Activated T-helper 1 cell treated with Interleukin-2 at 50 U/mL for 16 hours (primary cell): ENCODE measurements at regions not wholly inside any gene's neighbourhood (a gene's known extent, or its start where the extent isn't known, plus 50 kb on each side); places are given as distances from the start of the nearest gene placed in this dataset.

Source experiments
- DNase-seq: peaks from one replicate; pipeline ENCODE4 v3.0.0-alpha.2; 2020; ENCODE audit warnings: low read depth

DNA sequence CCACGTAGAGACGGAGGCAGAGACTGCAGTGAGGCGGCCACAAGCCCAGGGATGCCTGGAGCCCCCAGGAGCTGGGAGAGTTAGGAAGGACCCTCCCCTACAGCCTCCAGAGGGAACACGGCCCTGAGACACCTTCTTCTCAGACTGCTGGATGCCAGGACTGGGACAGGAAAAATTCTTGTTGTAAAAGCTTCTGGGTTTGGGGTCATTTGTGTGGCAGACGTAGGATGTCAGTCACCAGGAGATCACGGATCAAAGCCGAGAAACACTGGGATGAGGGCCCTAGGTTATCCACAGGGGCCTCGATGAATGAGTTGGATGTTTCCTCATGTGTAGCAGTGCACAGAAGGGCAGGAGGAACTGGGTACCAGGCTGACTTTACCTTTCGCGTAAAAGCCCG lies 163.7 kb downstream of the SHOX start:
- DNase-seq = no peak

- no peak for DNase-seq
Measured at GRCh38 chrX:793216-793770, 162.7 kb downstream of the SHOX start.

DNA sequence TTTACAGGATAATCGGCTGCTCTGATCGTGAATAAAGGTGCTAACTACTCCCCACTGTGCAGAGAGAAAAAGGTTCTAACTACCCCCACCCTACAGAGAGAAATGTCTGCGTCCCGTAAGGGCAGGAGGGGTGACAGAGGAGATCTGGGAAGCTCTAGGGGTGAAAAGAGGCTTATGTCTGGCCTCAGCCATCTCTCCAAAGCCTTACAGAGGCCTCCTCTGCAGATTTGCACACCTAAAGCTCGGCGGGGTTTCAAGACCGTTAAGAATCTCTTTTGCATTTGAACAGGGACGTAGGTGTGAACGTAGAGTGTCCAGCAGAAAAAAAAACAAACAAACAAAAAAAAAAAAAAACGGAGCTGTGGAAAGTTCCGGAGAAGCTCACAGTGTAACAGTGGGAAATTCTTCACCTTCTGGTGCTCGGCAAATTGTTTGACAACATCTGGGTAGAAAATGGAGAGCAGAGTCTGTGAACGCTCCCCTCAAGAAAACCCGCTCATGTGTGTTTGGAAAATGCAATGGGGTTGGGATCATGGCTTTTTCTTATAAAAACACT lies 161.0 kb downstream of the SHOX start:
- DNase-seq = no peak

GRCh38 chrX:790783-791360 lies 160.3 kb downstream of the SHOX start:
- DNase-seq = no peak

DNA sequence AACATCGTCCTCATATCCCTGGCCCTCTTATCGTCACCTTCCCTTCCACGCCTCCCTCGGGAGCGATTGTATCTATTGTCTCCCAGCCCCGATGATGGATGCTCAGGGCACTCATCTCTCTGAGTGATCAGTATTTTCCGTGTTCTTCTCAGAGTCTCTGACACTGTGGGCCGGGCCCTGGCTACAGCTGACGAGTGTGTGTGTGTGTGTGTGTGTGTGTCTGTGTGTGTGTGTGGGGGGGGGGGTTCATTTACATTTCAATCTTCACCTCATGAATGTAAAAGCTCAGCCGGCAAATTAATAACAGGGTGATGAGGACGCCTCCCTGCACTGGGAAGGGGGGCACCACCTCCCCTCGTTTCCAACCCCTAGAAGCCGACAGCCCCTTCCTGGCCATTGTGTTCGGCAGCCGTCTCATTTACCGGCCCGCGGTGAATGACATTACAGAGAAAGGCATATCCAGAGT lies 159.5 kb downstream of the SHOX start:
- no peak for DNase-seq

GRCh38 chrX:789096-789495 lies 158.5 kb downstream of the SHOX start:
- no peak for DNase-seq

GRCh38 chrX:786441-786881 lies 155.9 kb downstream of the SHOX start:
- no peak for DNase-seq

- DNase-seq = no peak
Measured at GRCh38 chrX:784829-785228, 154.2 kb downstream of the SHOX start.

DNA sequence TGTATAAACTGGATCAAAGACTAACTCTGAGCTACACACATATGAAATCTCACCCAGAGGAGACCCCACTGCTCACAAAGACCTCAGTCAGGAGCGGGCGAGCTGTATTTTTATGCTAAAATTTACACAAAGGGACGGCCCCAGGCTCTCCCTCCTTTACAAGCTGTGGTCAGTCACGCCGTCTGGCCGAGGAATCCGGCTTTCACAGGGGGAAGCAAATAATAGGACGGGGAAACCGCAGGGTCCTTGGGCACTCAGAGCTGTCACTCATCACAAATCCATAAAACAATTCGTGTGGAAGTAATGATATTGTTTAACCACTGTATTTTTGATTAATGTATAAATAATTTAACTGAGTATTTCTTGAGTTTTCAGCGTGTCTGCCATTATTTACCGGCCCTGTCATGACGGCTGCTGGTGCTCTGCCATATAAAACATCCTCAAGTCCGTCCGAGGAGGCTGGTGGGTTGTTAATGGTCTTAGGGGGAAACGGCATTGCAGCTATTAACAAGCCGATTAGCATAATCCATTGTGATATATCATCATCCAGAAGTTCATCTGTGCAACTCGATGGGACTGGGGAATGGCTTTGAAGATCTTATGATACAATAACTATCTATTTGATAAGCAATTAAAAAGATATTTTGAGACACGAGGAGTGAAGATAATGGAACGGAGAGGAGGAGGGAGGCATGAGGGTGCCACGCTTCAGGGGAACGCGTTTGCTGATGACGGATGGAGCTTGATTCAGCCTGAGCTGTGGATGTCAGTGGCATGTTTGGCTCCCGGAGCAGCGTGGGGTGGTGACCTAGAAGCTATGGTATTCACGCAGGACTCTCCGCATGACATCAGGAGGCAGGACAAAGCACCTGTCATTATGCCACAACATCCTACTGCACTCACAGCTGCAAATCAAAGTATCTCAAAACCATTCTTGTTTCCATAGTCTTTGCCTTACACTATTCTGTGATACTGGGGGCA lies 150.9 kb downstream of the SHOX start:
- DNase-seq = no peak

DNA sequence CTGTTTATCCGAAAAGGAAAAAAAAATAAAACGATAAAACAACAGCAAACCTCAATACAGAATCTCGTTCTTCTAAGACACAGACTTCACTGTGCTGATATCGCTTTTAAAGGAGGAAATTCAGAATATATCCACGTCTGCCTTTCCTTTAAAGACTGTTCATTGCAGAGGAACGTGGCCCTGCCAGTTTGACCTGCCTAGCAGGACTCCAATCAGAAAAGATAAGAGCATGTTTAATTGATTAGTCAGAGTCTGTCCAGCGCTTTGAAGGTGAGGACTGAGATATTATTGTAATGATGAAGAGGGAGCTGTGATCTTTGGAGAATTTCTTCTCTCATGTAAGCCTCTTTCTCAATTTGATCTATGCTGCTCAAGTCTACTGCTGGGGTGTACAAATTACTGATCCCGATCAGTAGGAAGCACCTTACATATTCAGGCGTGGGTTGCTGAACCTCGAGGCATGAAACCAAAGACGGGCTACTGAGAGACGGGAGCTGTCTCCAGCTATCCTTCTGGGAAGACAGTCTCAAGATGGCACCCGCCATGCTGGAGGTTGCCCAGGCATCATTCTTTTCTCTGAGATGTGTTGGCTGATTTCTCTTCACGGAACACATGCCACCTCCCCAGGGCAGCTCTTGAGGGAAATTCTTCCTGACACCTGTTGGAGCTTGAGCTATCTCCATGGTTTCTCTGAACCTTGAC lies 146.1 kb downstream of the SHOX start:
- DNase-seq = no peak

DNA sequence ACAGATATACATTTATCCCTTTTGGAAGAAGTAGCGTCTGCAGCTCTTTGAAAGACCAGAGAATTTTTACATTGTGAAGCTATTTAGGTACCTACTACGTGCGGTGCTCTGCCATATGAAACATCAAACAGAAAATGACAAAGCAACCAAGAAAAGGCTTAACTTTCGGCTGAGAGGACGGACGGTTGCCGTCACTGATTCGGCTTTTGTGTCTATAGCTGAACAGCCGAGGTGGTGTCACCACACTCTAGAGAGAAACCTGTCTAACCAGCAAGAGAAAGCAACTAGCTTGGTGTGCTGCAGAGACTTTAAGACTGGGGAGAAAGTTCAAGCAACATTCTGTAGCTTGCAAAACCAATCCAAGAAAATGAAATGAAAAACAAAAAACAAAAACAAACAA lies 145.5 kb downstream of the SHOX start:
- no peak for DNase-seq

- DNase-seq = no peak
Measured at GRCh38 chrX:774536-774935, 143.9 kb downstream of the SHOX start.

DNA sequence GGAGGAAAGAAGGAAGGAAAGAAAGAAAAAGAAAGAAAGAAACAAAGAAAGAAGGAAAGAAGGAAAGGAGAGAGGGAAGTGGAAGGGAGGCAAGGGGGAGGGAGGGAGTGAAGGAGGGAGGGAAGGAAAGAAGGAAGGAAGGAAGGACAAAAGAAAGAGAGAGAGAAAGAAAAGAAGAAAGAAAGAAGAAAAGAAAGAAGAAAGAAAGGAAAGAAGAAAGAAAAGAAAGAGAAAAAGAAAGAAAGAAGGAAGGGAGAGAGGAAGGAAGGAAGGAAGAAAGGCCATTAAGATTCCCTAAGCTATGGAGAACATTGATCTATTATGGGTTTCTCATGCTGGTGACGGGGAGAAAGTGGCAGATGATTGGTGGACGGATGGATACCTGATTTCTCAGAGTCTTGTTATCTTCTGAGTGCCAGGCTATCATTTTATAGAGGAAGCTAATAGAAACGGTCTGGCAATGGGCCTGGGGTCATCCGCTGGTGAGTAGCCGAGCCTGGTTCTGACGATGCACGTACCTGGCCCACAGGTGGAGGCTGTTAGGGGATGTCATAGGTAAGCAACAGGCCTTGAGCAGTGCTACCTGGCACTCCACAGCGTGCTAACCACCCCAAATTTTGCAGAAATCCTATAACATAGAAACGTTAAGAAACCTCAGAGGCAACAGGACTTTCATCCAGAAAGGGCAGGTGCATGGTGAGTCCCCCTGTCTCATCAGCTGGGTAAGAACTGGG lies 142.9 kb downstream of the SHOX start:
- DNase-seq = no peak

DNA sequence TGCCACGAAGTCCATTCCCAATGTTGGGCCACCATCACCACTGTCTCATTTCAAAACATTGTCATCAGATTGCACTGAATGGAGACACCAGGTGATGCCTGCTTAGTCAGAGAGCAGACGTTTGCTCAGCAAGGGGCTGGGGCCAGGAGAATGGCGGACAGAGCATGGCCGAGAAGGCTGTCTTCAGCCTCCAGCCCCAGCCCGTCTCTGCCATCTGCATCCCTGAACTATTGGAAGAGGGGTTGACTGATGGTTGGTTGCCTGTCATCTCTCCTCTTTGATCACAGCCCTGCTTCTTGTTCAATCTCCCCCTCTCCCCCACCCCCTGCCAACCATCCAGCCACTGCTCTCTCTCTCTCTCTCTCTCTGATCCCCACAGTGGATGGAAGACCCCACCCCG lies 140.9 kb downstream of the SHOX start:
- no peak for DNase-seq

GRCh38 chrX:769796-770195 lies 139.2 kb downstream of the SHOX start:
- DNase-seq = no peak

GRCh38 chrX:768596-768995 lies 138.0 kb downstream of the SHOX start:
- no peak for DNase-seq

- DNase-seq = no peak
Measured at GRCh38 chrX:758917-759316, 128.3 kb downstream of the SHOX start.

DNA sequence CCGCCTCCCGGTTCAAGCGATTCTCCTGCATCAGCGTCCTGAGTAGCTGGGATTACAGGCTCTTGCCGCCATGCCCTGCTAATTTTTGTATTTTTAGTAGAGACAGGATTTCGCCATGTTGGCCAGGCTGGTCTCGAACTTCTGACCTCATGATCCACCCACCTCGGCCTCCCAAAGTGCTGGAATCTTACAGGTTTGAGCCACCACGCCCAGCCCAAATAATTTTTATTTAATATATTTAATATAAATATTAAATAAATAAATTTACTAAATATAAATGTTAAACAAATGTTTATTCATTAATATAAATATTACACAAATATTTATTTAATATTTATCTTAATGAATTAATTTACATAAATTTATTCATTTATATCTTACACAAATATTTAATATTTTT lies 120.2 kb downstream of the SHOX start:
- no peak for DNase-seq

- no peak for DNase-seq
Measured at GRCh38 chrX:750263-750662, 119.7 kb downstream of the SHOX start.

DNA sequence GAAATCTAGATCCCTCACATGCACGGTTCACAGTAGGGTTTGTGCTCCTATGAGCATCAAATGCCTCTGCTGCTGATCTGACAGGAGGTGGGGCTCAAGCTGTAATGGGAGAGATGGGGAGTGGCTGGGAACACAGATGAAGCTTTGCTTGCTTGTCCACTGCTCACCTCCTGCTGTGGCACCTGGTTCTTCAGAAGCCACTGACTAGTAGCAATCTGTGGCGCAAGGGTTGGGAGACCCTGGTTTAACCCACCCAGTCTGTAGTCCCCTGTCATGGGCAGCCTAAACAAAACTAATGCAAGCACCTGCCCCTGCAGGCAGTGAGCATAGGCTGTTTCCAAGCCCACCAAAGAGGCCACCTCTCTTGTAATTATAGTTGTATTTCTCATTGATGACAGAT lies 116.6 kb downstream of the SHOX start:
- DNase-seq = no peak

- DNase-seq = no peak
Measured at GRCh38 chrX:739611-740010, 109.0 kb downstream of the SHOX start.
